IPS DF 4.7 (cell line): ENCODE measurements at regions not wholly inside any gene's neighbourhood (a gene's known extent, or its start where the extent isn't known, plus 50 kb on each side); places are given as distances from the start of the nearest gene placed in this dataset.

Experiments used
- DNase-seq: peaks from one replicate; pipeline ENCODE4 v3.0.0-alpha.2; 2013; ENCODE audit warnings: low spot score; ENCODE audit errors: extremely low read depth

GRCh38 chr22:48740731-48741405, 1086.8 kb downstream of the BRD1 start:
- DNase-seq = no peak

GRCh38 chr22:48740086-48740730, 1087.5 kb downstream of the BRD1 start:
- no peak for DNase-seq

- no peak for DNase-seq
These were observed 1088.2 kb downstream of the BRD1 start for GRCh38 chr22:48739348-48740085.

- DNase-seq = no peak
These were observed 1089.3 kb downstream of the BRD1 start for GRCh38 chr22:48738204-48738980.

GRCh38 chr22:48737461-48738203, 1090.0 kb downstream of the BRD1 start:
- DNase-seq = no peak

GRCh38 chr22:48736593-48737460, 1090.8 kb downstream of the BRD1 start:
- DNase-seq = no peak

GRCh38 chr22:48734961-48735360, 1092.7 kb downstream of the BRD1 start:
- no peak for DNase-seq

- no peak for DNase-seq
These were observed 1093.3 kb downstream of the BRD1 start for GRCh38 chr22:48734359-48734758.

GRCh38 chr22:48729499-48730171, 1098.0 kb downstream of the BRD1 start:
- DNase-seq = no peak

- DNase-seq = no peak
These were observed 1100.1 kb downstream of the BRD1 start for GRCh38 chr22:48727454-48728058.

- no peak for DNase-seq
These were observed 1102.8 kb downstream of the BRD1 start for GRCh38 chr22:48724899-48725298.

GRCh38 chr22:48722661-48723060, 1105.0 kb downstream of the BRD1 start:
- no peak for DNase-seq

GRCh38 chr22:48721395-48721669, 1106.3 kb downstream of the BRD1 start:
- DNase-seq = no peak

- DNase-seq = no peak
These were observed 1106.8 kb downstream of the BRD1 start for GRCh38 chr22:48720662-48721394.

- no peak for DNase-seq
These were observed 1107.6 kb downstream of the BRD1 start for GRCh38 chr22:48719978-48720661.

- no peak for DNase-seq
These were observed 1108.7 kb downstream of the BRD1 start for GRCh38 chr22:48718818-48719500.
